HCT116 (cell line): ENCODE measurements at regions not wholly inside any gene's neighbourhood (a gene's known extent, or its start where the extent isn't known, plus 50 kb on each side); places are given as distances from the start of the nearest gene placed in this dataset.

Experiments
- CTCF ChIP-seq, 3 experiments: fragments of 200-600 bp in 1 of 3; sonication (generic) in 1 of 3; IDR thresholded peaks in 2 of 3; conservative IDR thresholded peaks in 1 of 3; 2 replicates each; pipeline ENCODE4 v1.5.1; 2012 to 2017; ENCODE audit warnings: low read depth in 2 of 3, low read length in 2 of 3, antibody characterized with exemption in 1 of 3, borderline replicate concordance in 1 of 3, control low read depth in 1 of 3, mild to moderate bottlenecking in 1 of 3, mixed read lengths in 1 of 3, mixed run types in 1 of 3, moderate library complexity in 1 of 3; ENCODE audit not compliant: insufficient read depth in 1 of 3
- MAX ChIP-seq: IDR thresholded peaks from 2 replicates; pipeline ENCODE4 v1.6.1; 2012
- RAD21 ChIP-seq: IDR thresholded peaks from 2 replicates; pipeline ENCODE4 v1.6.1; 2012; ENCODE audit warnings: low read depth, mild to moderate bottlenecking
- SP1 ChIP-seq: IDR thresholded peaks from 2 replicates; pipeline ENCODE4 v1.6.1; 2012; ENCODE audit warnings: low read depth
- YY1 ChIP-seq: IDR thresholded peaks from 2 replicates; pipeline ENCODE4 v1.6.1; 2011; ENCODE audit warnings: low read length, low read depth, moderate library complexity, mild to moderate bottlenecking; ENCODE audit not compliant: insufficient replicate concordance; ENCODE audit errors: extremely low read depth
- ZBTB33 ChIP-seq: IDR thresholded peaks from 2 replicates; pipeline ENCODE4 v1.6.1; 2011; ENCODE audit warnings: mild to moderate bottlenecking, low read length, moderate library complexity; ENCODE audit not compliant: insufficient replicate concordance; ENCODE audit errors: extremely low read depth

- no peak for TF ChIP-seq CTCF (IDR thresholded peaks at IDR 0.05 in 2 of 3, conservative IDR thresholded peaks at IDR 0.05 in 1 of 3; ENCODE audit: borderline replicate concordance in 1 of 3, insufficient read depth in 1 of 3, low read depth in 2 of 3, low read length in 2 of 3)
- TF ChIP-seq MAX, result no peak
- no peak for TF ChIP-seq ZBTB33
- TF ChIP-seq YY1, result no peak
- TF ChIP-seq SP1, result no peak
- no peak for TF ChIP-seq RAD21
These were observed 157.7 kb upstream of the EYA4 start for GRCh38 chr6:133083248-133083967.
